DMS53 treated with DMSO at 0.1 percent for 48 hours (cell line): ENCODE measurements at regions not wholly inside any gene's neighbourhood (a gene's known extent, or its start where the extent isn't known, plus 50 kb on each side); places are given as distances from the start of the nearest gene placed in this dataset.
"Not testable (repeated sequence)": the region's sequence is repeated elsewhere in the genome, so short reads cannot be mapped to it uniquely, and the experiment has no call there.

Source experiments
- DNase-seq: peaks from one replicate; lab custom pipeline; 2025; ENCODE audit not compliant: unreplicated experiment; lab: John Stamatoyannopoulos, UW

DNA sequence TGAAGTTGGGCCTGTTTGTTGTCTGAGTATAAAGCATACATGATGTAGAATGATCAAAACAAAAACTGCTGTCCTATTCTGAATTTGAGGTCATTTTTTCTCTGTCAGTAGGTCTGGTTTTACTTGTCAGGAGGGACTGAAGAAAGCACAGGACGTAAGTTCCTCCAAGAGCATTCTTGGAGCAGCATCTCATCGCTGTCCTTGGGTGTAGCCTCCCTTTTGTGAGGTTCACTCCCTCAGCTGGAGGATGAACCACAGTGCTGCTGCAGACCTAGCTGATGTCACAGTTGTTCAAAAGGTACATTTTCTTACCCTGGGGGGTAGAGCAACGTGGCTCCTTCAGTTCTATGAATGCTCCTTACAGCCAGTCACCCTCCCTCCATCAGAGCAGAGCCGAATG, 490.0 kb upstream of the TBL1XR1 start:
- no peak for DNase-seq

DNA sequence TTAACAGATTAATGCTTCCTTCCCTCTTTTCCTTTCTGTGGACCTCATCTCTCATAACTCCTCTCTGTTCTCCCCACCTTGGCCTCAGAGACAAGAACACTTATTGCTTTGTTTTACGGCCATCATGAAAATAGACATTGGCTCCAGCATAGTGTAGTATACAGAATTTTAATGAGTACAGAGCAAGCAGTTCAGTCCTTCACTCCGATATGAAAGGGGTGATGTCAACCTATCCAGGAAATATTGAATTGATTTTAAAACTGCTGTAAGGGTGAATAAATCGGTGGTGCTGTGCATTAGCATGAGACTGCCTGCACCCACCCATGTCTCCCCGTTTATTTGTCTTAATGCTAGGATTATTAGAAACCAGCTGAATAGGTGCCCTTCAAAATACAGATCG, 490.9 kb upstream of the TBL1XR1 start:
- DNase-seq = no peak

DNA sequence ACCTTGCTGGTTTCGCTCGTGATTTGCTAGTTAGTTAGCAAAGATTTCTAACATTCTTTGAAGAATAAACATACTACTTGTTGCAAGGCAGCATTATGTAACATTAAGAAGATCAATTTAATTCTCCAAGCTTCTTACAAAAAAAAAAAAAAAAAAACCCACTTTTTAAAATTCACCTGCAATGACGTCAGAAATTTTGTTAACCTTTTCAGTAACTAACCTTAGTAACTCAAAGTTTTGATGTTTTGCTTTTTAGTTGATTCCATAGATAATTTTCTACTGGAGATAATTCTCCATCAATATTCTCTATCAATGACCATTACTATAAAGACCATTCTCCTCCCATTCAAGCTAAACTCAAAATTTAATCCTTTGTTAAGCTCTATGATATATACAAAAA, 491.8 kb upstream of the TBL1XR1 start:
- no peak for DNase-seq

DNA sequence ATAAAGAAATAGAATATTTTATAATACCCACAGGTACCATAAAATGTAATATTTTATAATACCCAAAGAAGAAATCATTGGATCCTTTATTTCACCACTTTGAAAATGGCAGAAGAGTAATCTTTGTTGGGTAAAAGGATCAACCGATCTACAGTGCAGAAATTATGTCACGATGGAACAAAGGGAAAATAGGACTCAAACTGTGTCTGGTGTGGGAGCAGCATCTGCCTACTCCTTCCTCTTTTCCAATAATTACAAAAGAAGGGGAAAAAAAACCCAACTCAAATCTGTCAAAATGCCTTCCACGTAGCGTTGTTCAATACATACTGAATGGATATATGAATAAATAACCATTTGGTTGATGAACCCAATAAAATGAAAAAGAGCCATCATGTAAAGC, 492.6 kb upstream of the TBL1XR1 start:
- no peak for DNase-seq

DNA sequence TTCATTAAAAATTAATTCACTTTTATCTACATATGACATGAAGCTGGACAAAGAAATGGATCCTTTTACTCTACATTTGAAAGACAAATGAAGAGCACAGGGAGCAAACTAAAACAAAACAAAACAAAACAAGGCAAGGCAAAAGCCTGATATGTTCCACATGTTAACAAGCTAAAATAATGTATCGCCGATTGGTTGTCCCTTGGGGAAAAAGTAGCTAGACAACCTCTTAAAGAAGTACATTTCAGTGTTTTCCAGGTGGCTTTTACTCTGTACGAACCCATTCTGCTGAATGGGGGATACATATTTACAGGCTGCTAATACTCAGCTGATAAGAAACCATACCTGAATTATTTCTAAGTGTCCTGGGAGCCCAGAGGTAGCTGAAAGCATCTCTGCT, 493.0 kb upstream of the TBL1XR1 start:
- no peak for DNase-seq

DNA sequence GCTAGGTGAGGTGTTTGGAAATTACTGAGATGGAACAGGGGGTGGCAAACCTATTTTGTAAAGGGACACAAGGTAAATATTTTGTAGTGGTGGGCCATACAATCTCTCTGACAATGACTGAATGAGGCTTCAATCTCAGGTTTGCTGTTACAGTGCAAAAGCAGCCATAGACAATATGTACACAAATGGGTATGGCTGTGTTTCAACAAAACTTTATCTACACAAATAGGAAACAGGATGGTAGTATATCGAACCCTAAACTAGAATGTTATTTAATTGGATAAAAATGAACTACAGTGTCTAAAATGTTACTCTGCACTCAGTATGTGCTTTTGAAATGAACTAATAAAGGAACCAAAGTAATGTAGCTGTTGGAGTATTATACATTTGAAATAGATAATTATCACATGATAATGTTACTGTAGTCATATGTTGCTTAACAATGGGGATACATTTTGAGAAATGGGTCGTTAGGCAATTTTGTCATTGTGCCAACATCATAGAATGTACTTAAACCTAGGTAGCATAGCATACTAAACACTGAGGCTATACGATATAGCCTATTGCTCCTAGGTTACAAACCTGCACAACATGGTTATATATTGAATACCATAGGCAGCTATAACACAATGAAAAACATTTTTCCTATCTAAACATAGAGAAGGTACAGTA, 495.2 kb upstream of the TBL1XR1 start:
- DNase-seq = no peak

DNA sequence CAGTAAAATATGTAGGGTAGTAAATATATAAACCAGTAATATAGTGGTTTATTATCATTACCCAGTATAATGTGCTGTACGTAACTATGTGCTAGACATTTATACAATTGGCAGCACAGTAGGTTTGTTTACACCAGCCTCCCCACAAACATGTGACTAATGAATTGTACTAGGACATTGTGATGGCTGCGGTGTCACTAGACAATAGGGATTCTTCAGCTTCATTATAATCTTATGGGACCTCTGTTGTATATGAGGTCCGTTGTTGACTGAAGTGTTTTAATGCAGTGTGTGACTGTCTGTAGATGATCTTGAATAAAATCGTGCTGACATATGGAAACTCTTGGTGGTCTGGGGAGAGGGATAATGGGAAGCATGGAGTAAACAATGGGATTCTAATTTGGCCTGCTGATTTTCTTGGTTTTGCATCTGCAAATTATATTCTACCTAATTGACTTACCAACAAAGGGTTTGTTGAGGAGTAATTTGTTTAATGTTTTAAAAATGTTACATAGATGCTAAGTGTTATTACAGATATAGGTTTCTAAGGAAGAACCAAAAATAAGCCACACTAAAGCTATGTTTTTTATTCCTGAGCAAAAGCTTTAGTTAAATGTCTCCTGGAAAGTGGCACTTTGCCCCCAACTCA, 496.5 kb upstream of the TBL1XR1 start:
- DNase-seq = no peak

DNA sequence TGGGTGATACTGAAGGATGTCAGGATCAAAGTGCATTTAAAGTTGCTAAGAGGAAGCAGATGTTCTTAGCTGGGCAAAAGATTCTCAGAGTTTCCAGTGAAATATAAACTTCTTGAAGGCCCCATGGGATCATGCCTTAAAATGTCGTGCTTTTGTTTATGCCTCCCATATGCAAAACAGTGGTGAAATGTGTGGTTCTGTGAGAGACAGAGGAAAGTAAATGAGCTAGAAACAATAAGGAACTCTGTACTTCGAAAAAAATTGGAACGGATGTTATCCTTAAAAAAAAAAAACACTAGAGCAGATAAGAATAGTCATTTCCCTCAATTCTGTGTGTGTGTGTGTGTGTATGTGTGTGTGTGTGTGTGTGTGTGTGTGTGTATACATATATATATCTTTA, 497.0 kb upstream of the TBL1XR1 start:
- no peak for DNase-seq

DNA sequence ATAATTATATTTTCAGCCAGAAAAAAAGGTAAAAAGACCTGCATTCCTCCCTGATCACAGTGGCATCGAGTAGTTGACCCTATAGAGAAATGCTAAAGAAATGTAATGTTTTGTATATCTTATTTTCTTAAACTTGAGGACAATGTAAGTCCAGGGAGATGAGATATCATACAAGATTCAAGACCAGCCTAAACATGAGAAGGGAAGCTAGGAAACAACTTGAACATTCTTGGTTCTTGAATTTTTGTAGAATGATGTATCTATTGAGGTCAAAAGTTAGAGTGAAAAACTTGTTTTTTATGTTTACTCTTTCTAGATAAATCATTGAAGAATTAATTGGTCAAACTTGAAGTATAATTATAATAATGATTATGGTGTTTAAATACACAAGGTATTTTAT, 497.7 kb upstream of the TBL1XR1 start:
- DNase-seq = no peak

DNA sequence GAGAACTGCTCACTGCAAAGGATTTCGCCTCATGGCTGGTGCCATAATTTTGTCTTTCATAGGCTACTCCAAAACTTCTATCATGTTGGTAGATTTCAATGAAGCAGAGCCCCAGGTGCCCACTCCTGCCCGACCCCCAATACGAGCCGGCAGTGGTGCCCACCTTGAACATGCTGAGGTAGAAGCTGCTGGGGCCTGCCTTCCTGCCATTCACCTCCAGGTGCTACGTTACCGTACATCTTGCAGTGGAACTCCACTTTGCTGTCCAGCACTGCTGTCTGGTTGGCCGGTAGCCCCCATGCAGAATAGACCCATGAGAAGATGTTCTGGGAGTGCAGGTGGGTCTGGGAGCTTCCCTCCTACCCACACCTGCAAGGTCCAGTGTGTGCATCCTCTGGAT, 502.8 kb upstream of the TBL1XR1 start:
- no peak for DNase-seq

DNA sequence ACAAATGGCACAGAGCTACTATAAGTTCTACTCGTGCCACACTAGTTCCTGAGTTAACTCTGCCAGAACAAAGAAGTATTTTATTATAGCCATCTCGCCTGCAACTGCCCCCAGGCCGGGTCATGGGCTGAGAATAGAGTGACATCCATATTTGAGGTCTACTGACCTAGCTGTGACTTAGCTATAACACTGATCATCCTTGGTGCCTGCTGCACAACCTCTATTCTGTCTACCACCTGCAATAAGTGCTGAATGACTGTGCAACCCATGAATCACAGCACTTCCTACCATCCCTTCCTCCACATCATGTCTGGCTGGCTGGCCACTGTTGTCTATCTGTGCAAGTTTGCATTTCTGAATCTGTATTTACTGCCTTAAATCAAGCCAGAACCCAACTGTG, 506.5 kb upstream of the TBL1XR1 start:
- DNase-seq = no peak

DNA sequence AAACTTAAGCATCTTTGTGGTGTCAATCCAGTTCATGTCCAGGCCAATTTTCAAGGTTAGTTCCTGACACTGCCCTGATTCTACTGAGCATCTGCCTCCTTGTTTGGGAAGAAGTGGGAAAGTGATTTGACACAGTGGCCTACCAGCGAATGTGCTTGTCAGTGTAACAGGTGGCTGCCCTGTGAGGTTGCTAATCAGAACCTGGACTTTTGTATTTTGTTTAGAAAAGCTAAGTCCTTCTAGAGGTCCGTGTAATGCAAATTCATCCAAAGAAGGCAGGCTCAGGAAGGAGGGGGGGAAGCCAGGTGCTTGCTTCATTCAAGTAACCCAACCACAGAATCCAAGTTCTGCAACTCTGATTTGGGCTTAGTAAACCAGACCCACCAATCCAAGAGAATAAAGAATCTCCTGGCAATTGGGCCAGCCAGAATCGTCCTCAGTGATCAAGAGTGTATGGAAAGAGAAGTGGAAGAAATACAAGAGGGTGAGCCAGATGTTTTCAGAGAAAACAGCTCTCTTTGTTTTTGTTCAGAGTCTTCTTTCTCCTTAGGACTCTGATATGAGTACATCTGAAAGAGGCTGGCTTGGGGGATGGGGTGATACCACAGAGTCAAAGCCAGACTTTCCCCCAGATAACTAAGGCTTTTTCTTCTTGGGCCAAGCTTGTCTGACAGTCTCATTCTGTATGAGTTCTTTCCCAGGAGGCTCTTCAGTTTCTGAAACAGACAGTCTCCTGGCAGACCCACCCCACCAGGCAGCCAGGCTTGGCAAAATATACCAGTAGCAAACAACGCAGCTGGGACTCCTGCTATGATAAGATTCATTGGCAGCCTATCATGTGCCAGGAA, 508.9 kb upstream of the TBL1XR1 start:
- DNase-seq = no peak

DNA sequence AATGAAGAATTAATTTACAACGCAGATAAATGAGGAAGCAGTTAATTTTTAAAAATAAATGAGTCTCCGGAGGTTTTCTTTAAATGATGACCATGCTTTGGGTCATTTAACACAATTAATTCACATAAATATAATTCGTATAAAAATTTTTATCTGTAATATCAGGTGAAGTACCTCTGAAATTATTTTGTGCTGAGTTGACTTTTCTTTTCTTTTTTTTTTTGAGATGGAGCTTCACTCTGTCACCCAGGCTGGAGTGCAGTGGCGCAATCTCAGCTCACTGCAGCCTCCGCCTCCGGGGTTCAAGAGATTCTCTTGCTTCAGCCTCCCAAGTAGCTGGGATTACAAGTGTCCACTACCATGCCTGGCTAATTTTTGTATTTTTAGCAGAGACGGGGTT, 512.2 kb upstream of the TBL1XR1 start:
- DNase-seq = not testable (repeated sequence)

DNA sequence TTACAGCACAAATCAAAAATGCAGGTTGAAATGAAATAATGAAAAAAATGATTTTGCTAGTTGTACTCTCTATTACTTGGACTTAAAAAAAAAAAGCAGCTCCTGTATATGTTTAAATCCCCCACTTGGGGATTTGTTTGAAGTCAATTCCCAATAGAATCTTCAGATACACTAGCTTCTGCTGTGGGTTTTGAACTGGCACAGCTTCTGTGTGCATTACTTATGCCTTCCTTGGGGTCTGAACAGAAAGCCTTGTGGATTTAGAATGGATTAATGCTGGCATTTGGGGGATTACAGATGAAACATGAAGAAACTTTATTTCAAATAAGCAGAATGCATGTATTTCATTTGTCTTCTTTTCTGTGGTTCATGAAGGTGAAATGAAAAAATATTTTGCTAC, 513.2 kb upstream of the TBL1XR1 start:
- DNase-seq = no peak

DNA sequence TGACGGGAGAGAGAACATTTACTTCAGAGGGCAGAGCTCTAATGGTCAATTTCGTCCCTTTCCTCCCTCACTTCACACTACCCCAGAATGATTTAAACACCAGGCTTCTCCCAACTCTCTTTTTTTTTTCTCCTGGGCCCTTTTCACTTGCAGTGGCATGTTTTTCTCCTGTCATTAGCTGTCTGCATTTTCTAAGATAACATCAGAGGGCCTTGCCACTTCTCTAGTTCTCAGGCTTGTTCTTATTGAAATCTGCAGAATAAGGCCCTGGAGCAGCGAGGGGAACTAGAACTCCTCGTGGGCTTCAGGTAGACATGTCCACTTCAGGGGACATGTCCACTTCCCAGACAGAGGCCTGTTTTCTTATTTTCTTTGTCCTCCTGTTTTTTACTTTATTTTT, 514.4 kb upstream of the TBL1XR1 start:
- DNase-seq = no peak

DNA sequence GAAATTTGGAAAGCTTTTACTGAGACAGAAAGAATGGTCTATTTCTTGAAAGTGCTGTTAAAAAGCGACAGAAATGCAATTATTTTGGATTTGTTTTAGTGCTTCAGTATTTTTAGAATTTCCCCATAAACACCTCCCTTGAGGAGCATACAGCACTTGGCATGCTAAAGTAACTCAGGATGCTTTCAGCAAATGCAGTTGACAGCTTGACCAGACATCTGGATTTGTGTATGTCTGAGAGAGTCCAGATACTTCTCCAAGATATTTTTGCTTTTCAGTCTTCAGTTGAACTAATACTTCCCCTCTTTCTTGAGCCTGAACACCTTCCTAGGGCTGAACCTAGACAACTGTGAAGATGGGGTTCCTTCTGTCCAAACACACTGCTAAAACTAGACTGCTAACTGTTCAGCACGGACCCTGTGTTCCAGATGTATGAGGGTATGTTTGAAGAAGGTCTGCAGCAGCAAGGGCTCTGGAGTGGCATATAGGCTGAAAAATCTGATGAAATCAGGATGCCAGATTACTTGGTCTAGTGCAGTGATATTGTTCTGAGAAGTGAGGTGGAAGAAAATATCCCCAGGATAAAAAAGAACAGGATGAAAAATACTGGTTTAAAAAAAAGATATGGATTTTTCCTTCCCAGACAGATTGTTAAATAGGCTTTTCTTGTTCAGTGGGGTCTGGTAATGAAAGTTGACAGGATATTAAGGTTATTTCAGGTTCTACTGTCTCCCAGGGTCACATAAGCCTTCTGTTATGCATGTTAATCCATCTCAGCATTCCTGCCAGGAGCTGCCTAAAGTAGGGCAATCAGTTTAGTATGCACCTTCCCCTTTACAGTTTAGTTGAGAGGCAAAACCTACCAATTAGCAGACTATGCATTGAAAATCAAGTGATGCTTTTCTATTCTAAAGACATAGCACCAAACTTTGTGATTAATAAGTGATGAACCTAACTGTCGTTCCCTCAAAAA, 516.9 kb upstream of the TBL1XR1 start:
- no peak for DNase-seq

DNA sequence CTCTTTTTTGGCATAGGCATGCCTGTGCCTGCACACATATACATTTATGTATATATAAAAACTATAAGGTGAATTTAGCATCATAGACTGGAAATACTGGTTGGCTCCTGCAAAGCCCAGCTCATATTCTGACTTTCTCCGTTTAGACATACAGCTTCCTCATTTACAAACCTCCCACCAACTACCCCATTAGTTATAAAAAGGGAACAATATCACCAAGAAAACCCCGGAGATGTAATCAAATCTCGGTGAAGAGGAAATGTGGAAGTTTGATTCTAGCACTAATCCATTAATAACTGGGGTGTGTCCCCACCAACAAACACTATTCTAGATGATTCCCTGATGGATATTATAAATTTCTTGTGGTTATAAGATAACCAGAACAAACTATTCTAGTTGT, 517.7 kb upstream of the TBL1XR1 start:
- DNase-seq = no peak

DNA sequence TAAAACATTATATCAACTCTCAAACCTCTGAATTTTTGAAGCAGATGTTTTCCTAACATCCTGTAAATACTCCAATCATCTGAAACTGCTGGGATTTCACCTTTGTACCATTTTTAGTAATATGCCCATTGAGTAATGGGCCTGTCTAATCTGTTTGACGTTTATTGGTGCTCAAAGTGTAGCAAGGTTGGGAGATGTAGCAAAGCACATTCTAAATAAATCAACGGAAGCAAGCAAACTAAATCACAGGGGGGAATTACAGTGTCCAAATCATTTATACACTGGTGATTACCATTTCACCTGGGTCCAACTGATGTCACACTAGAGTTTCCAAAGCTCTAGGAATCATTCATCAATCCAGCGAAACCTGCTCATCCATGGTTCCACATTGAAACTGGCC, 518.7 kb upstream of the TBL1XR1 start:
- no peak for DNase-seq

DNA sequence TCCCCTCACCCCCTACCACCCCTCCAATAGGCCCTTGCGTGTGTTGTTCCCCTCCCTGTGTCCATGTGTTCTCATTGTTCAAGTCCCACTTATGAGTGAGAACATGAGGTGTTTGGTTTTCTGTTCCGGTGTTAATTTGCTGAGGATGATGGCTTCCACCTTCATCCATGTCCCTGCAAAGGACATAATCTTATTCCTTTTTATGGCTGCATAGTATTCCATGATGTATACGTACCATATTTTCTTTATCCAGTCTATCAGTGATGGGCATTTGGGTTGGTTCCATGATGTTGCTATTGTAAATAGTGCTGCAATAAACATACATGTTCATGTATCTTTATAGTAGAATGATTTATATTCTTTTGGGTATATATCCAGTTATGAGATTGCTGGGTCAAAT, 523.6 kb upstream of the TBL1XR1 start:
- not testable (repeated sequence) for DNase-seq

DNA sequence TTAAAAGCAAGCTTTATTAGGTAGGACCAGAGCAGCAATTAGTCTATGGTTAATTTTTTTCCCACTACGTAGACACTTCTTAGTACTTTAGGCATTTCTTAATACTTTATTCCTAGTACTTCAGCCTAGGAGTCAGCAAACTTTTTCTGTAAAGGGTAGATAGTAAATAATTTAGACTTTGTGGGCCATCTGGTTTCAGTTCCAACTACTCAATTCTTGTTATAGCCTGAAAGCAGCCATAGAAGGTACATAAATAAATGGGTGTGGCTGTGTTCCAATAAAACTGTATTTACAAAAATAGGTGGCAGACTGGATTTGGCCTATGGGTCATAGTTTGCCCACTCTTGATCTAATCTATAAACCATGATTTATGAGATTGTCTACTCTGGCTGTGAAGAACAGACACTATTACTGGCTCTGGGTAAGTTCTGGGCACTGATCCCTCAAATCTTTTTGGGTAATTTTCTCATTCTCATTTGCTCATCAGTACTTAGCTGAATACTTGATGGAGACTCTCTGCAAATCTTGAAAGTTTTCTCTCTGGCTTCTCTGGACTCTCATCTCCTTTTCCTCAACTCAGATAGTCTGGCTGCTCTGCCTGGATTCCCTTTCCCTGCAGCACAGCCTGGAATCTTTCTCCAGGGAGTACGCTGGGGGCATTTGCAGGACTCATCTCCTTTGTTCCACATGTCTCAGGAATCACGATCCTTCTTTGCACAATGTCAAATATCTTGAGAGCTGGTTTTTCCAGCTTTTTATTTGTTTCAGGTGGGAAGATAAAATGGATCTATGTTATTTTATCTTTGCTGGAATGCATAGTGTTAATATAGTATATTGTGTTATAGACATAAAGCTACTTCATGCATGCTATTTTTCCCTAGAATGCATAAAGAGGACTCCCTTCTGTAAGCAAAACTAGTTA, 524.8 kb upstream of the TBL1XR1 start:
- DNase-seq = no peak
